ENCODE measurements at regions not wholly inside any gene's neighbourhood (a gene's known extent, or its start where the extent isn't known, plus 50 kb on each side); places are given as distances from the start of the nearest gene placed in this dataset.

GRCh38 chr14:49315570-49315969, 270.6 kb downstream of the RPS29 start:
- no peaks in the 10 kb centered on the region for H3K4me1 Mint-ChIP-seq (ENCODE audit: low read depth)
- intact Hi-C loops (cut with micrococcal nuclease), result no loop called here
- H3K9me3 Mint-ChIP-seq, result no peaks in the 10 kb centered on the region
- H3K4me3 Mint-ChIP-seq (ENCODE audit: low read depth), result no peak overlapping the region
- H3K27me3 Mint-ChIP-seq (ENCODE audit: low read depth), result no peaks in the 10 kb centered on the region
- no peak for DNase-seq (ENCODE audit: low spot score)
- no peaks in the 10 kb centered on the region for H3K36me3 Mint-ChIP-seq (ENCODE audit: low read depth)
- H3K27ac Mint-ChIP-seq, result no peak overlapping the region

GRCh38 chr14:49314737-49315136, 271.4 kb downstream of the RPS29 start:
- H3K36me3 Mint-ChIP-seq (ENCODE audit: low read depth), result no peaks in the 10 kb centered on the region
- H3K27me3 Mint-ChIP-seq (ENCODE audit: low read depth), result no peaks in the 10 kb centered on the region
- H3K4me3 Mint-ChIP-seq (ENCODE audit: low read depth), result no peak overlapping the region
- DNase-seq (ENCODE audit: low spot score), result no peak
- intact Hi-C loops (cut with micrococcal nuclease), result no loop called here
- no peaks in the 10 kb centered on the region for H3K4me1 Mint-ChIP-seq (ENCODE audit: low read depth)
- no peak overlapping the region for H3K27ac Mint-ChIP-seq
- H3K9me3 Mint-ChIP-seq, result no peaks in the 10 kb centered on the region

GRCh38 chr14:49313108-49313507, 273.1 kb downstream of the RPS29 start:
- no peaks in the 10 kb centered on the region for H3K27me3 Mint-ChIP-seq (ENCODE audit: low read depth)

GRCh38 chr14:49310298-49310697, 275.9 kb downstream of the RPS29 start:
- Mint-ChIP-seq H3K27ac (no peak overlapping the region), H3K4me3 (ENCODE audit: low read depth) (no peak overlapping the region), H3K4me1 (ENCODE audit: low read depth) (no peaks in the 10 kb centered on the region), H3K36me3 (ENCODE audit: low read depth) (no peaks in the 10 kb centered on the region), H3K27me3 (ENCODE audit: low read depth) (no peaks in the 10 kb centered on the region), H3K9me3 (no peaks in the 10 kb centered on the region)
- intact Hi-C loops (cut with micrococcal nuclease), result no loop called here
- DNase-seq (ENCODE audit: low spot score), result no peak

More at GRCh38 chr14:49313108-49313507, 273.1 kb downstream of the RPS29 start:
- no peaks in the 10 kb centered on the region for H3K4me1 Mint-ChIP-seq (ENCODE audit: low read depth)
- no peak for DNase-seq (ENCODE audit: low spot score)
- no peak overlapping the region for H3K4me3 Mint-ChIP-seq (ENCODE audit: low read depth)
- intact Hi-C loops (cut with micrococcal nuclease), result no loop called here
- H3K36me3 Mint-ChIP-seq (ENCODE audit: low read depth), result no peaks in the 10 kb centered on the region
- H3K27ac Mint-ChIP-seq, result no peak overlapping the region
- no peaks in the 10 kb centered on the region for H3K9me3 Mint-ChIP-seq

- intact Hi-C loops (cut with micrococcal nuclease), result no loop called here
- no peak overlapping the region for H3K27ac Mint-ChIP-seq
- H3K9me3 Mint-ChIP-seq, result no peaks in the 10 kb centered on the region
- DNase-seq (ENCODE audit: low spot score), result no peak
- no peaks in the 10 kb centered on the region for H3K4me1 Mint-ChIP-seq (ENCODE audit: low read depth)
- no peak overlapping the region for H3K4me3 Mint-ChIP-seq (ENCODE audit: low read depth)
- no peaks in the 10 kb centered on the region for H3K27me3 Mint-ChIP-seq (ENCODE audit: low read depth)
- H3K36me3 Mint-ChIP-seq (ENCODE audit: low read depth), result no peaks in the 10 kb centered on the region
Measured at GRCh38 chr14:49306152-49306751, 279.9 kb downstream of the RPS29 start.

- intact Hi-C loops (cut with micrococcal nuclease), result no loop called here
- Mint-ChIP-seq H3K36me3 (ENCODE audit: low read depth) (no peaks in the 10 kb centered on the region), H3K4me3 (ENCODE audit: low read depth) (no peak overlapping the region), H3K27ac (no peak overlapping the region), H3K27me3 (ENCODE audit: low read depth) (no peaks in the 10 kb centered on the region), H3K9me3 (no peaks in the 10 kb centered on the region), H3K4me1 (ENCODE audit: low read depth) (no peaks in the 10 kb centered on the region)
- DNase-seq (ENCODE audit: low spot score), result no peak
Measured at GRCh38 chr14:49303946-49304516, 282.1 kb downstream of the RPS29 start.

GRCh38 chr14:49297102-49297501, 289.1 kb downstream of the RPS29 start:
- DNase-seq (ENCODE audit: low spot score), result no peak
- intact Hi-C loops (cut with micrococcal nuclease), result no loop called here
- H3K4me1 Mint-ChIP-seq (ENCODE audit: low read depth), result no peaks in the 10 kb centered on the region
- no peak overlapping the region for H3K4me3 Mint-ChIP-seq (ENCODE audit: low read depth)
- H3K9me3 Mint-ChIP-seq, result no peaks in the 10 kb centered on the region
- no peaks in the 10 kb centered on the region for H3K27me3 Mint-ChIP-seq (ENCODE audit: low read depth)
- no peaks in the 10 kb centered on the region for H3K36me3 Mint-ChIP-seq (ENCODE audit: low read depth)
- H3K27ac Mint-ChIP-seq, result no peak overlapping the region

- H3K4me1 Mint-ChIP-seq (ENCODE audit: low read depth), result no peaks in the 10 kb centered on the region
- no peaks in the 10 kb centered on the region for H3K9me3 Mint-ChIP-seq
- H3K36me3 Mint-ChIP-seq (ENCODE audit: low read depth), result no peaks in the 10 kb centered on the region
- intact Hi-C loops (cut with micrococcal nuclease), result no loop called here
- H3K27me3 Mint-ChIP-seq (ENCODE audit: low read depth), result no peaks in the 10 kb centered on the region
- H3K4me3 Mint-ChIP-seq (ENCODE audit: low read depth), result no peak overlapping the region
- no peak overlapping the region for H3K27ac Mint-ChIP-seq
- DNase-seq (ENCODE audit: low spot score), result no peak
Measured at GRCh38 chr14:49294621-49295148, 291.5 kb downstream of the RPS29 start.

- intact Hi-C loops (cut with micrococcal nuclease), result no loop called here
- no peaks in the 10 kb centered on the region for H3K27me3 Mint-ChIP-seq (ENCODE audit: low read depth)
- H3K4me3 Mint-ChIP-seq (ENCODE audit: low read depth), result no peak overlapping the region
- H3K9me3 Mint-ChIP-seq, result no peaks in the 10 kb centered on the region
- H3K36me3 Mint-ChIP-seq (ENCODE audit: low read depth), result no peaks in the 10 kb centered on the region
- no peaks in the 10 kb centered on the region for H3K4me1 Mint-ChIP-seq (ENCODE audit: low read depth)
- no peak for DNase-seq (ENCODE audit: low spot score)
- H3K27ac Mint-ChIP-seq, result no peak overlapping the region
Measured at GRCh38 chr14:49287004-49287403, 299.2 kb downstream of the RPS29 start.

GRCh38 chr14:49286257-49286983, 299.8 kb downstream of the RPS29 start:
- Mint-ChIP-seq H3K27me3 (ENCODE audit: low read depth) (no peaks in the 10 kb centered on the region), H3K4me1 (ENCODE audit: low read depth) (no peaks in the 10 kb centered on the region), H3K4me3 (ENCODE audit: low read depth) (no peak overlapping the region), H3K36me3 (ENCODE audit: low read depth) (no peaks in the 10 kb centered on the region), H3K9me3 (no peaks in the 10 kb centered on the region), H3K27ac (no peak overlapping the region)
- no peak for DNase-seq (ENCODE audit: low spot score)
- intact Hi-C loops (cut with micrococcal nuclease), result no loop called here

- no peaks in the 10 kb centered on the region for H3K4me1 Mint-ChIP-seq (ENCODE audit: low read depth)
- intact Hi-C loops (cut with micrococcal nuclease), result no loop called here
- H3K27ac Mint-ChIP-seq, result no peak overlapping the region
- no peaks in the 10 kb centered on the region for H3K27me3 Mint-ChIP-seq (ENCODE audit: low read depth)
- no peaks in the 10 kb centered on the region for H3K9me3 Mint-ChIP-seq
- H3K4me3 Mint-ChIP-seq (ENCODE audit: low read depth), result no peak overlapping the region
- DNase-seq (ENCODE audit: low spot score), result no peak
- no peaks in the 10 kb centered on the region for H3K36me3 Mint-ChIP-seq (ENCODE audit: low read depth)
Measured at GRCh38 chr14:49280566-49280965, 305.6 kb downstream of the RPS29 start.

- intact Hi-C loops (cut with micrococcal nuclease), result no loop called here
- no peaks in the 10 kb centered on the region for H3K36me3 Mint-ChIP-seq (ENCODE audit: low read depth)
- H3K27me3 Mint-ChIP-seq (ENCODE audit: low read depth), result no peaks in the 10 kb centered on the region
- H3K27ac Mint-ChIP-seq, result no peak overlapping the region
- no peak for DNase-seq (ENCODE audit: low spot score)
- no peak overlapping the region for H3K4me3 Mint-ChIP-seq (ENCODE audit: low read depth)
- no peaks in the 10 kb centered on the region for H3K9me3 Mint-ChIP-seq
- H3K4me1 Mint-ChIP-seq (ENCODE audit: low read depth), result no peaks in the 10 kb centered on the region
Measured at GRCh38 chr14:49250517-49250916, 335.7 kb downstream of the RPS29 start.

- Mint-ChIP-seq H3K4me3 (ENCODE audit: low read depth) (no peak overlapping the region), H3K27me3 (ENCODE audit: low read depth) (no peaks in the 10 kb centered on the region), H3K4me1 (ENCODE audit: low read depth) (no peaks in the 10 kb centered on the region), H3K27ac (no peak overlapping the region), H3K36me3 (ENCODE audit: low read depth) (no peaks in the 10 kb centered on the region), H3K9me3 (no peaks in the 10 kb centered on the region)
- no peak for DNase-seq (ENCODE audit: low spot score)
- intact Hi-C loops (cut with micrococcal nuclease), result no loop called here
Measured at GRCh38 chr14:49250109-49250508, 336.1 kb downstream of the RPS29 start.
